ENCODE measurements at regions not wholly inside any gene's neighbourhood (a gene's known extent, or its start where the extent isn't known, plus 50 kb on each side); places are given as distances from the start of the nearest gene placed in this dataset.

GRCh38 chr9:8188723-8189407 lies 389.3 kb upstream of the DMAC1 start (continued):
- TF ChIP-seq CHD7 (IDR thresholded peaks at IDR 0.05; ENCODE audit: insufficient replicate concordance, low read length), result no peak
- no peak for TF ChIP-seq ASH2L (IDR thresholded peaks at IDR 0.05; ENCODE audit: low read length)
